ENCODE measurements at regions not wholly inside any gene's neighbourhood (a gene's known extent, or its start where the extent isn't known, plus 50 kb on each side); places are given as distances from the start of the nearest gene placed in this dataset.

GRCh38 chr2:6290217-6291015 lies 575.3 kb downstream of the CMPK2 start:
- no peak for TF ChIP-seq SIN3A (IDR thresholded peaks at IDR 0.05; ENCODE audit: borderline replicate concordance, insufficient read depth, low read length)
- TF ChIP-seq POLR2AphosphoS5 (IDR thresholded peaks at IDR 0.05; ENCODE audit: low read depth, low read length) = no peak
- no peak for TF ChIP-seq FOXP2 (optimal IDR thresholded peaks at IDR 0.05; ENCODE audit: borderline replicate concordance, extremely low read depth, extremely low read length, insufficient read depth)
- TF ChIP-seq REST (IDR thresholded peaks at IDR 0.05; ENCODE audit: insufficient read depth in 1 of 2, low read depth in 2 of 2, low read length in 2 of 2) = no peak
- no peak for TF ChIP-seq TAF1 (IDR thresholded peaks at IDR 0.05; ENCODE audit: borderline replicate concordance, insufficient read depth, low read length)

- TF ChIP-seq TAF1 (IDR thresholded peaks at IDR 0.05; ENCODE audit: borderline replicate concordance, insufficient read depth, low read length) (no peak), SIN3A (IDR thresholded peaks at IDR 0.05; ENCODE audit: borderline replicate concordance, insufficient read depth, low read length) (no peak), FOXP2 (optimal IDR thresholded peaks at IDR 0.05; ENCODE audit: borderline replicate concordance, extremely low read depth, extremely low read length, insufficient read depth) (no peak), POLR2AphosphoS5 (IDR thresholded peaks at IDR 0.05; ENCODE audit: low read depth, low read length) (no peak), REST (IDR thresholded peaks at IDR 0.05; ENCODE audit: insufficient read depth in 1 of 2, low read depth in 2 of 2, low read length in 2 of 2) (no peak)
These were observed 570.9 kb downstream of the CMPK2 start for GRCh38 chr2:6294791-6295190.

- TF ChIP-seq POLR2AphosphoS5 (IDR thresholded peaks at IDR 0.05; ENCODE audit: low read depth, low read length) = no peak
- TF ChIP-seq SIN3A (IDR thresholded peaks at IDR 0.05; ENCODE audit: borderline replicate concordance, insufficient read depth, low read length) = no peak
- TF ChIP-seq REST (IDR thresholded peaks at IDR 0.05; ENCODE audit: insufficient read depth in 1 of 2, low read depth in 2 of 2, low read length in 2 of 2) = no peak
- no peak for TF ChIP-seq TAF1 (IDR thresholded peaks at IDR 0.05; ENCODE audit: borderline replicate concordance, insufficient read depth, low read length)
- TF ChIP-seq FOXP2 (optimal IDR thresholded peaks at IDR 0.05; ENCODE audit: borderline replicate concordance, extremely low read depth, extremely low read length, insufficient read depth) = no peak
These were observed 568.5 kb downstream of the CMPK2 start for GRCh38 chr2:6297238-6297637.

GRCh38 chr2:6301426-6301825 lies 564.3 kb downstream of the CMPK2 start:
- TF ChIP-seq FOXP2 (optimal IDR thresholded peaks at IDR 0.05; ENCODE audit: borderline replicate concordance, extremely low read depth, extremely low read length, insufficient read depth) = no peak
- TF ChIP-seq TAF1 (IDR thresholded peaks at IDR 0.05; ENCODE audit: borderline replicate concordance, insufficient read depth, low read length) = no peak
- no peak for TF ChIP-seq REST (IDR thresholded peaks at IDR 0.05; ENCODE audit: insufficient read depth in 1 of 2, low read depth in 2 of 2, low read length in 2 of 2)
- TF ChIP-seq SIN3A (IDR thresholded peaks at IDR 0.05; ENCODE audit: borderline replicate concordance, insufficient read depth, low read length) = no peak
- TF ChIP-seq POLR2AphosphoS5 (IDR thresholded peaks at IDR 0.05; ENCODE audit: low read depth, low read length) = no peak

Measured in PFSK-1 (cell line).